ENCODE measurements at regions not wholly inside any gene's neighbourhood (a gene's known extent, or its start where the extent isn't known, plus 50 kb on each side); places are given as distances from the start of the nearest gene placed in this dataset.

GRCh38 chr12:126569706-126570105 lies 1504.5 kb downstream of the AACS start:
- no peak for DNase-seq
- Histone ChIP-seq H3K36me3 (no peaks in the 10 kb centered on the region), H3K4me3 (ENCODE audit: low read depth, low read length) (no peak overlapping the region), H3K27me3 (ENCODE audit: insufficient read depth, low read depth, severe bottlenecking) (peaks cover 28% of the 10 kb centered on the region), H3K9me3 (ENCODE audit: severe bottlenecking) (no peaks in the 10 kb centered on the region), H3K27ac (no peak overlapping the region)
- TF ChIP-seq CTCF (IDR thresholded peaks at IDR 0.05; ENCODE audit: low read depth, low read length), result no peak

- no peak overlapping the region for H3K27ac ChIP-seq
- H3K27me3 ChIP-seq (ENCODE audit: insufficient read depth, low read depth, severe bottlenecking), result peaks cover 28% of the 10 kb centered on the region
- TF ChIP-seq CTCF (IDR thresholded peaks at IDR 0.05; ENCODE audit: low read depth, low read length), result no peak
- H3K36me3 ChIP-seq, result no peaks in the 10 kb centered on the region
- no peak for DNase-seq
- H3K9me3 ChIP-seq (ENCODE audit: severe bottlenecking), result no peaks in the 10 kb centered on the region
- no peak overlapping the region for H3K4me3 ChIP-seq (ENCODE audit: low read depth, low read length)
These were observed 1505.3 kb downstream of the AACS start for GRCh38 chr12:126570566-126570965.

- no peaks in the 10 kb centered on the region for H3K9me3 ChIP-seq (ENCODE audit: severe bottlenecking)
- no peak overlapping the region for H3K27ac ChIP-seq
- peaks cover 31% of the 10 kb centered on the region for H3K27me3 ChIP-seq (ENCODE audit: insufficient read depth, low read depth, severe bottlenecking)
- DNase-seq, result no peak
- H3K4me3 ChIP-seq (ENCODE audit: low read depth, low read length), result no peak overlapping the region
- H3K36me3 ChIP-seq, result no peaks in the 10 kb centered on the region
- no peak for TF ChIP-seq CTCF (IDR thresholded peaks at IDR 0.05; ENCODE audit: low read depth, low read length)
These were observed 1506.9 kb downstream of the AACS start for GRCh38 chr12:126572170-126572569.

- no peaks in the 10 kb centered on the region for H3K36me3 ChIP-seq
- peaks cover 40% of the 10 kb centered on the region for H3K27me3 ChIP-seq (ENCODE audit: insufficient read depth, low read depth, severe bottlenecking)
- no peaks in the 10 kb centered on the region for H3K9me3 ChIP-seq (ENCODE audit: severe bottlenecking)
- no peak overlapping the region for H3K4me3 ChIP-seq (ENCODE audit: low read depth, low read length)
- DNase-seq, result no peak
- no peak overlapping the region for H3K27ac ChIP-seq
- no peak for TF ChIP-seq CTCF (IDR thresholded peaks at IDR 0.05; ENCODE audit: low read depth, low read length)
These were observed 1516.4 kb downstream of the AACS start for GRCh38 chr12:126581655-126582054.

- DNase-seq, result no peak
- peaks cover 40% of the 10 kb centered on the region for H3K27me3 ChIP-seq (ENCODE audit: insufficient read depth, low read depth, severe bottlenecking)
- H3K4me3 ChIP-seq (ENCODE audit: low read depth, low read length), result no peak overlapping the region
- no peak for TF ChIP-seq CTCF (IDR thresholded peaks at IDR 0.05; ENCODE audit: low read depth, low read length)
- H3K9me3 ChIP-seq (ENCODE audit: severe bottlenecking), result no peaks in the 10 kb centered on the region
- no peak overlapping the region for H3K27ac ChIP-seq
- no peaks in the 10 kb centered on the region for H3K36me3 ChIP-seq
These were observed 1517.0 kb downstream of the AACS start for GRCh38 chr12:126582231-126582630.

GRCh38 chr12:126588586-126589249 lies 1523.5 kb downstream of the AACS start:
- Histone ChIP-seq H3K27me3 (ENCODE audit: insufficient read depth, low read depth, severe bottlenecking) (peaks cover 26% of the 10 kb centered on the region), H3K9me3 (ENCODE audit: severe bottlenecking) (no peaks in the 10 kb centered on the region), H3K4me3 (ENCODE audit: low read depth, low read length) (no peak overlapping the region), H3K36me3 (no peaks in the 10 kb centered on the region), H3K27ac (no peak overlapping the region)
- TF ChIP-seq CTCF (IDR thresholded peaks at IDR 0.05; ENCODE audit: low read depth, low read length), result no peak
- DNase-seq, result no peak
